Testis (tissue), 2 donors: ENCODE measurements at regions not wholly inside any gene's neighbourhood (a gene's known extent, or its start where the extent isn't known, plus 50 kb on each side); places are given as distances from the start of the nearest gene placed in this dataset.

ENCODE experiments used
- DNase-seq: peaks from one replicate; pipeline ENCODE4 v3.0.0-alpha.2; 2019
- H3K27ac ChIP-seq, 2 donors: fragments of 200-600 bp; sonication (generic); one replicate each; pipeline ENCODE4 v1.5.1; 2019
- H3K27me3 ChIP-seq: fragments of 200-600 bp; sonication (generic); one replicate; pipeline ENCODE4 v1.5.1; 2019
- H3K36me3 ChIP-seq: fragments of 200-600 bp; sonication (generic); one replicate; pipeline ENCODE4 v1.5.1; 2017; ENCODE audit warnings: low read depth; ENCODE audit errors: missing control alignments
- H3K4me1 ChIP-seq: fragments of 200-600 bp; sonication (generic); one replicate; pipeline ENCODE4 v1.5.1; 2019
- H3K4me3 ChIP-seq, 2 donors: fragments of 200-600 bp; sonication (generic); one replicate each; pipeline ENCODE4 v1.5.1; 2017 to 2019
- H3K9me3 ChIP-seq: fragments of 200-600 bp; sonication (generic); one replicate; pipeline ENCODE4 v1.5.1; 2017
- CTCF ChIP-seq, 3 experiments: fragments of 450-650 bp in 2 of 3; fragments of 200-600 bp in 1 of 3; sonication (generic) in 1 of 3; IDR thresholded peaks; one replicate each; pipeline ENCODE4 v1.5.1; 2016 to 2019; ENCODE audit warnings: antibody characterized with exemption in 3 of 3, mild to moderate bottlenecking in 2 of 3, moderate library complexity in 1 of 3
- POLR2A ChIP-seq: fragments of 450-650 bp; IDR thresholded peaks from one replicate; pipeline ENCODE4 v1.6.1; 2017; ENCODE audit warnings: antibody characterized with exemption, mild to moderate bottlenecking, moderate library complexity
- WGBS, 2 donors: methylation state at CpG; one replicate each; pipeline ENCODE4 v1.1.5; 2018; 5-methylcytosine and 5-hydroxymethylcytosine counted together
- intact Hi-C: fragments of 100-400 bp; cut with DNase I; formaldehyde crosslinking; loops from one replicate; pipeline ENCODE4 v1.15.1; 2023; ENCODE audit warnings: low total_unique reads

- H3K36me3 ChIP-seq, result no peaks in the 10 kb centered on the region
- DNase-seq, result no peak
- intact Hi-C loops, result no loop called here
- H3K4me3 ChIP-seq, result no peak overlapping the region
- TF ChIP-seq POLR2A (no peak), CTCF (IDR thresholded peaks at IDR 0.05) (no peak)
- no peak overlapping the region for H3K27ac ChIP-seq
- H3K27me3 ChIP-seq, result no peaks in the 10 kb centered on the region
- no peaks in the 10 kb centered on the region for H3K4me1 ChIP-seq
- H3K9me3 ChIP-seq, result no peaks in the 10 kb centered on the region
- WGBS, 2 donors, result 80 to 84% methylated on average over 13 of the region's 13 CpGs
These were observed 186.2 kb upstream of the WSCD1 start for GRCh38 chr17:5883775-5884665.

GRCh38 chr17:5885336-5885735, 184.8 kb upstream of the WSCD1 start:
- TF ChIP-seq CTCF (IDR thresholded peaks at IDR 0.05) (no peak), POLR2A (no peak)
- H3K4me1 ChIP-seq, result no peaks in the 10 kb centered on the region
- 89 to 91% methylated on average over 1 to 4 of the region's 4 CpGs for WGBS, 2 donors
- no peaks in the 10 kb centered on the region for H3K27me3 ChIP-seq
- H3K27ac ChIP-seq, result no peak overlapping the region
- no peaks in the 10 kb centered on the region for H3K9me3 ChIP-seq
- intact Hi-C loops, result no loop called here
- DNase-seq, result no peak
- H3K4me3 ChIP-seq, result no peak overlapping the region
- no peaks in the 10 kb centered on the region for H3K36me3 ChIP-seq

- Histone ChIP-seq H3K4me1 (no peaks in the 10 kb centered on the region), H3K27ac (no peak overlapping the region), H3K36me3 (no peaks in the 10 kb centered on the region), H3K9me3 (no peaks in the 10 kb centered on the region), H3K27me3 (no peaks in the 10 kb centered on the region), H3K4me3 (no peak overlapping the region)
- intact Hi-C loops, result no loop called here
- TF ChIP-seq CTCF (IDR thresholded peaks at IDR 0.05), result no peak
- no peak for TF ChIP-seq POLR2A
- no peak for DNase-seq
- 61 to 67% methylated on average over 2 of the region's 2 CpGs for WGBS, 2 donors
These were observed 181.4 kb upstream of the WSCD1 start for GRCh38 chr17:5888811-5889210.

GRCh38 chr17:5892921-5893675, 177.1 kb upstream of the WSCD1 start:
- Histone ChIP-seq H3K9me3 (no peaks in the 10 kb centered on the region), H3K36me3 (no peaks in the 10 kb centered on the region), H3K27ac (no peak overlapping the region), H3K27me3 (no peaks in the 10 kb centered on the region), H3K4me3 (no peak overlapping the region), H3K4me1 (no peaks in the 10 kb centered on the region)
- intact Hi-C loops, result no loop called here
- DNase-seq, result no peak
- TF ChIP-seq CTCF (IDR thresholded peaks at IDR 0.05) (no peak), POLR2A (no peak)
- WGBS, 2 donors, result 49 to 60% methylated on average over 3 of the region's 3 CpGs
